IMR-90 (cell line): ENCODE measurements at regions not wholly inside any gene's neighbourhood (a gene's known extent, or its start where the extent isn't known, plus 50 kb on each side); places are given as distances from the start of the nearest gene placed in this dataset.

Source experiments
- ATAC-seq: fragments of 200-7000 bp; cut with Tn5 transposase; 2 replicates; pipeline ENCODE4 v1.9.1; 2020; ENCODE audit warnings: low read depth, mild to moderate bottlenecking, moderate library complexity
- BruUV-seq: library from RNA; stranded (reverse); fragments of 400-500 nt; replicated peaks from 2 replicates; lab custom pipeline; 2021; lab: Mats Ljungman, UMichigan
- CTCF ChIA-PET: fragments of 300-600 bp; formaldehyde crosslinking; extraction: SDS; loops from one replicate; lab custom pipeline; 2021; ENCODE audit warnings: antibody characterized with exemption; lab: Yijun Ruan, JAX
- POLR2A ChIA-PET: fragments of 300-600 bp; sonication (Branson Sonifier 250); formaldehyde crosslinking; loops from one replicate; lab custom pipeline; 2022; ENCODE audit warnings: antibody characterized with exemption; ENCODE audit not compliant: unreplicated experiment; lab: Charles Lee
- DNase-seq: peaks from one replicate; pipeline ENCODE4 v3.0.0; 2013
- H2AFZ ChIP-seq: replicated peaks from 2 replicates; pipeline ENCODE3; 2013; ENCODE audit warnings: low read length, mild to moderate bottlenecking; ENCODE audit not compliant: poor library complexity
- H2AK5ac ChIP-seq: 2 replicates; pipeline ENCODE4 v1.6.1; 2013; ENCODE audit warnings: low read depth, low read length, inconsistent platforms
- H2AK9ac ChIP-seq: replicated peaks from 2 replicates; pipeline ENCODE3; 2013; ENCODE audit warnings: mild to moderate bottlenecking, low read depth, low read length, moderate library complexity; ENCODE audit not compliant: poor library complexity
- H2BK120ac ChIP-seq: 2 replicates; pipeline ENCODE4 v1.6.1; 2013; ENCODE audit warnings: low read depth, low read length, inconsistent platforms
- H2BK15ac ChIP-seq: 3 replicates; pipeline ENCODE4 v1.6.1; 2013; ENCODE audit warnings: low read depth, low read length, inconsistent platforms
- H2BK20ac ChIP-seq: 2 replicates; pipeline ENCODE4 v1.6.1; 2013; ENCODE audit warnings: low read depth, mild to moderate bottlenecking, inconsistent platforms, low read length, moderate library complexity
- H2BK5ac ChIP-seq: 2 replicates; pipeline ENCODE4 v1.6.1; 2013; ENCODE audit warnings: mild to moderate bottlenecking, low read depth, low read length, inconsistent platforms; ENCODE audit not compliant: poor library complexity, severe bottlenecking
- H3K14ac ChIP-seq: replicated peaks from 2 replicates; pipeline ENCODE4 v1.6.1; 2013; ENCODE audit warnings: low read depth, low read length, inconsistent platforms
- H3K18ac ChIP-seq: 2 replicates; pipeline ENCODE4 v1.6.1; 2013; ENCODE audit warnings: low read depth, low read length, control low read depth
- H3K23ac ChIP-seq: 2 replicates; pipeline ENCODE4 v1.6.1; 2013; ENCODE audit warnings: low read depth, low read length, inconsistent platforms
- H3K27ac ChIP-seq: 2 replicates; pipeline ENCODE4 v1.5.1; 2013; ENCODE audit warnings: mild to moderate bottlenecking, control low read depth, low read length; ENCODE audit not compliant: insufficient read depth
- H3K27me3 ChIP-seq: 2 replicates; pipeline ENCODE4 v1.6.1; 2013; ENCODE audit warnings: low read length; ENCODE audit not compliant: control insufficient read depth, insufficient read depth
- H3K36me3 ChIP-seq: 2 replicates; pipeline ENCODE4 v1.6.1; 2013; ENCODE audit warnings: low read length, mixed read lengths; ENCODE audit not compliant: control insufficient read depth, insufficient read depth
- H3K4ac ChIP-seq: 2 replicates; pipeline ENCODE4 v1.6.1; 2013; ENCODE audit warnings: low read depth, low read length, inconsistent platforms
- H3K4me1 ChIP-seq: 2 replicates; pipeline ENCODE4 v1.6.1; 2013; ENCODE audit warnings: low read length, mixed read lengths; ENCODE audit not compliant: control insufficient read depth, insufficient read depth
- H3K4me2 ChIP-seq: 2 replicates; pipeline ENCODE4 v1.6.1; 2013; ENCODE audit warnings: low read depth, mild to moderate bottlenecking, control low read depth, low read length, moderate library complexity
- H3K4me3 ChIP-seq: 2 replicates; pipeline ENCODE4 v1.5.1; 2013; ENCODE audit warnings: low read depth, mild to moderate bottlenecking, control low read depth, low read length, moderate library complexity; ENCODE audit not compliant: insufficient read depth
- H3K56ac ChIP-seq: 2 replicates; pipeline ENCODE4 v1.6.1; 2013; ENCODE audit warnings: low read length, inconsistent platforms; ENCODE audit not compliant: insufficient read depth; ENCODE audit errors: extremely low read depth
- H3K79me1 ChIP-seq, 2 experiments: 2 replicates each; pipeline ENCODE4 v1.6.1; 2013; ENCODE audit warnings: low read length in 2 of 2, inconsistent platforms in 1 of 2, low read depth in 1 of 2
- H3K9ac ChIP-seq: 2 replicates; pipeline ENCODE4 v1.6.1; 2013; ENCODE audit warnings: low read depth, low read length, control low read depth
- H3K9me1 ChIP-seq: 2 replicates; pipeline ENCODE4 v1.6.1; 2013; ENCODE audit warnings: low read length, inconsistent platforms; ENCODE audit not compliant: insufficient read depth
- H3K9me3 ChIP-seq: 2 replicates; pipeline ENCODE4 v1.6.1; 2013; ENCODE audit warnings: low read length; ENCODE audit not compliant: control insufficient read depth, insufficient read depth
- H4K20me1 ChIP-seq: 2 replicates; pipeline ENCODE4 v1.6.1; 2013; ENCODE audit warnings: low read length, inconsistent platforms; ENCODE audit not compliant: insufficient read depth
- H4K5ac ChIP-seq: 2 replicates; pipeline ENCODE4 v1.6.1; 2013; ENCODE audit warnings: mild to moderate bottlenecking, low read depth, low read length, control low read depth
- H4K8ac ChIP-seq, 2 experiments: 2 replicates each; pipeline ENCODE4 v1.6.1; 2013; ENCODE audit warnings: low read depth in 2 of 2, low read length in 2 of 2, control low read depth in 1 of 2, inconsistent platforms in 1 of 2
- H4K91ac ChIP-seq: 2 replicates; pipeline ENCODE4 v1.6.1; 2013; ENCODE audit warnings: low read depth, low read length, inconsistent platforms; ENCODE audit not compliant: insufficient read depth
- CHD1 ChIP-seq: IDR thresholded peaks from 2 replicates; pipeline ENCODE4 v1.6.1; 2012; ENCODE audit warnings: low read depth, low read length, improper control_type of control experiment
- MAFK ChIP-seq: IDR thresholded peaks from 2 replicates; pipeline ENCODE4 v1.6.1; 2012; ENCODE audit warnings: low read depth, low read length, improper control_type of control experiment
- MAZ ChIP-seq: IDR thresholded peaks from 2 replicates; pipeline ENCODE4 v1.6.1; 2012; ENCODE audit warnings: low read depth, mild to moderate bottlenecking, low read length, improper control_type of control experiment, moderate library complexity, borderline replicate concordance
- MXI1 ChIP-seq: IDR thresholded peaks from 2 replicates; pipeline ENCODE4 v1.6.1; 2012; ENCODE audit warnings: low read depth, mild to moderate bottlenecking, low read length, moderate library complexity, borderline replicate concordance
- NFE2L2 ChIP-seq: fragments of 150-350 bp; IDR thresholded peaks from 2 replicates; pipeline ENCODE4 v1.6.1; 2016; ENCODE audit warnings: low read depth, mild to moderate bottlenecking, low read length
- RCOR1 ChIP-seq: IDR thresholded peaks from 2 replicates; pipeline ENCODE4 v1.6.1; 2012; ENCODE audit warnings: mild to moderate bottlenecking, low read length, improper control_type of control experiment; ENCODE audit not compliant: insufficient replicate concordance
- RFX5 ChIP-seq: IDR thresholded peaks from 2 replicates; pipeline ENCODE4 v1.8.0; 2012; ENCODE audit warnings: low read depth, mild to moderate bottlenecking, low read length, moderate library complexity
- SMC3 ChIP-seq: fragments of 150-350 bp; IDR thresholded peaks from 2 replicates; pipeline ENCODE4 v1.6.1; 2016; ENCODE audit warnings: low read depth, mild to moderate bottlenecking, antibody characterized with exemption, low read length, moderate library complexity
- WGBS, 2 experiments: methylation state at CpG; one replicate each; pipeline versions ENCODE4 v1.1.5 to v1.1.7; 2013; ENCODE audit warnings: missing lambda C conversion rate in 2 of 2; ENCODE audit not compliant: insufficient read length in 1 of 2; ENCODE audit errors: extremely low coverage in 2 of 2; 5-methylcytosine and 5-hydroxymethylcytosine counted together
- dilution Hi-C: fragments of 300-500 bp; cut with HindIII; formaldehyde crosslinking; loops from one replicate; pipeline ENCODE4 v1.14.3; 2018; ENCODE audit warnings: low sequenced_read_pairs; ENCODE audit not compliant: unreplicated experiment
- in situ Hi-C: fragments of 300-500 bp; cut with MboI; formaldehyde crosslinking; loops from 3 replicates; pipeline ENCODE4 v1.14.3; 2019; ENCODE audit warnings: low sequenced_read_pairs, inconsistent platforms, mixed read lengths
- intact Hi-C: fragments of 100-400 bp; cut with micrococcal nuclease; formaldehyde crosslinking; loops from 2 replicates; pipeline ENCODE4 v1.10.0; 2022
- TF ChIP-seq, protein P1 (sequence below): conservative IDR thresholded peaks from 2 replicates; pipeline ENCODE4 v1.5.1; 2012; ENCODE audit warnings: mild to moderate bottlenecking, low read depth, low read length, improper control_type of control experiment

DNA sequence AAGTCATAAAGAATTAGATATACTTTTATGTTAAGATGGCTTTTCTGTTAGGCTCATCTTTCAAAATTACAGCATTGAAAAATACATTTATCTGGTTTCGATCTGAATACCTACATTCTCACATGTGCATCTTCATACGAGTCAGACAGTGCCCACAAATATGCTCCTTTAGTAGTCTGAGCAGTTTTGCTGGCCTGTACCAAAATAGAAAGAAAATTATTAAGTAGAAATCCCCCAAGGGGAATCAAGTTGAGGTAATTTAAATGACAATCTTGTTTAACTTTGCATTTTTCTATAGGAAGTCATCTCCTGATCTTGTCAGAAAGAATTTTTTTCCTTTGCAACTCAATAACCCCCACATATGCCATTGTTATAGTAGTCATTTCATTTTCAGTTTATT lies 287.4 kb upstream of the SEMA3D start:
- no peaks in the 10 kb centered on the region for H3K36me3 ChIP-seq
- no peak overlapping the region for H4K91ac ChIP-seq
- ChIA-PET CTCF (interaction anchor here (1.3 kb wide), 1 partner anchor 10 kb away, joined by 5 read pairs; no protein-coding TSS in a partner anchor), POLR2A (no interaction called here)
- dilution Hi-C loops (no loop called here), intact Hi-C loops (loop anchor here (5.0 kb wide), 1 partner anchor 278 kb away; no protein-coding TSS in a partner anchor), in situ Hi-C loops (no loop called here)
- no peak for TF ChIP-seq RFX5
- no peak for TF ChIP-seq SMC3
- TF ChIP-seq MAFK, result no peak
- TF ChIP-seq CHD1, result no peak
- TF ChIP-seq MAZ, result no peak
- no peak for TF ChIP-seq RCOR1
- no peak for TF ChIP-seq NFE2L2
- TF ChIP-seq, protein P1, sequence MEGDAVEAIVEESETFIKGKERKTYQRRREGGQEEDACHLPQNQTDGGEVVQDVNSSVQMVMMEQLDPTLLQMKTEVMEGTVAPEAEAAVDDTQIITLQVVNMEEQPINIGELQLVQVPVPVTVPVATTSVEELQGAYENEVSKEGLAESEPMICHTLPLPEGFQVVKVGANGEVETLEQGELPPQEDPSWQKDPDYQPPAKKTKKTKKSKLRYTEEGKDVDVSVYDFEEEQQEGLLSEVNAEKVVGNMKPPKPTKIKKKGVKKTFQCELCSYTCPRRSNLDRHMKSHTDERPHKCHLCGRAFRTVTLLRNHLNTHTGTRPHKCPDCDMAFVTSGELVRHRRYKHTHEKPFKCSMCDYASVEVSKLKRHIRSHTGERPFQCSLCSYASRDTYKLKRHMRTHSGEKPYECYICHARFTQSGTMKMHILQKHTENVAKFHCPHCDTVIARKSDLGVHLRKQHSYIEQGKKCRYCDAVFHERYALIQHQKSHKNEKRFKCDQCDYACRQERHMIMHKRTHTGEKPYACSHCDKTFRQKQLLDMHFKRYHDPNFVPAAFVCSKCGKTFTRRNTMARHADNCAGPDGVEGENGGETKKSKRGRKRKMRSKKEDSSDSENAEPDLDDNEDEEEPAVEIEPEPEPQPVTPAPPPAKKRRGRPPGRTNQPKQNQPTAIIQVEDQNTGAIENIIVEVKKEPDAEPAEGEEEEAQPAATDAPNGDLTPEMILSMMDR, result no peak
- TF ChIP-seq MXI1, result no peak
- H2AK5ac ChIP-seq, result no peak overlapping the region
- no peak overlapping the region for H3K14ac ChIP-seq
- no peak overlapping the region for H3K4ac ChIP-seq
- H4K20me1 ChIP-seq, result no peaks in the 10 kb centered on the region
- H3K23ac ChIP-seq, result no peak overlapping the region
- no peaks in the 10 kb centered on the region for H3K9me1 ChIP-seq
- H3K18ac ChIP-seq, result no peak overlapping the region
- ATAC-seq (no peak), DNase-seq (peak; percentile 50)
- H4K5ac ChIP-seq, result no peak overlapping the region
- no peaks in the 10 kb centered on the region for H3K9me3 ChIP-seq
- no peak overlapping the region for H2BK20ac ChIP-seq
- no peaks in the 10 kb centered on the region for H3K4me1 ChIP-seq
- H4K8ac ChIP-seq, result no peak overlapping the region
- BruUV-seq, result no TSS peak
- no CpG with 5 or more reads among the region's 2 CpGs for WGBS, 2 experiments
- H3K27ac ChIP-seq, result no peak overlapping the region
- no peaks in the 10 kb centered on the region for H3K79me1 ChIP-seq
- H3K56ac ChIP-seq, result no peak overlapping the region
- no peaks in the 10 kb centered on the region for H3K27me3 ChIP-seq
- no peak overlapping the region for H3K4me2 ChIP-seq
- no peak overlapping the region for H2BK15ac ChIP-seq
- H3K4me3 ChIP-seq, result no peak overlapping the region
- no peak overlapping the region for H2AFZ ChIP-seq
- H3K9ac ChIP-seq, result no peak overlapping the region
- H2BK5ac ChIP-seq, result no peak overlapping the region
- H2AK9ac ChIP-seq, result no peak overlapping the region
- no peak overlapping the region for H2BK120ac ChIP-seq
